ENCODE measurements at regions not wholly inside any gene's neighbourhood (a gene's known extent, or its start where the extent isn't known, plus 50 kb on each side); places are given as distances from the start of the nearest gene placed in this dataset.
"Not testable (repeated sequence)": the region's sequence is repeated elsewhere in the genome, so short reads cannot be mapped to it uniquely, and the experiment has no call there.

DNA sequence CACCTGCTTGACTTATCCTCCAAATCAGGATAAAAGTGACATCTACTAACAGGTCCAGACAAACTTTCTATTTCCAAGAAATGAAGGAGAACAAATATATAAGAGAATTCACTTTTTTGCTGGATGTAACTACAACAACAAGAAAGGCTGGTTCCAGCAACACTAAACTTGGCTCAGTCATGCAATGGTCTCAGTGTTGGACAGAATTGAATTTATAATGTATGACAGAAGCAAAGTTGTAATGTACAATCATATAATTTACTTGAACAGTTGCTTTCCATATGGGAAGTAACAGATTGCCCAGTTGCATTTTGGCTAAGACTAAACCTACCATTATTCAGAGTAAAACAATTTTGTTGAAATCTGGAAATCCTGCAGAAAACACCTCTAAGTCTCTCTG is 183.3 kb upstream of the INTU start:
- DNase-seq, result no peak

DNA sequence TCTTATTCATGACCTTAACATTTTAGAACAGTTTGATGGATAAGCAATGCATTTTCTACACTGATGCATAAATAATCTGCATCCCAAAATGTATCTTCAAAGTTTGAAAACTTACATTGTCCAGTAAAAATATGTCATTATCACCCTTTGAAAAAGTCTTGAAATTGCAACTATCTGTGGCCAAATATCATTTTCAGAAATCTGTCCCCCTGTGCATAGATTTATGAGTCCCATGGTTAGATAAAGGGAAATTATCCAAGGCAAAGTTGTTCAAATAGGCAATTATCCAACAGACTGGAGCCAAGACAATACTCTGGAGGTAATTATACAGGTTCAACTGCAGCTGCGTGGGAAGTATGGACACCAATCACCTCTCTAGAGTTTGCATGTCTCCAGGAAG is 182.5 kb upstream of the INTU start:
- no peak for DNase-seq

DNA sequence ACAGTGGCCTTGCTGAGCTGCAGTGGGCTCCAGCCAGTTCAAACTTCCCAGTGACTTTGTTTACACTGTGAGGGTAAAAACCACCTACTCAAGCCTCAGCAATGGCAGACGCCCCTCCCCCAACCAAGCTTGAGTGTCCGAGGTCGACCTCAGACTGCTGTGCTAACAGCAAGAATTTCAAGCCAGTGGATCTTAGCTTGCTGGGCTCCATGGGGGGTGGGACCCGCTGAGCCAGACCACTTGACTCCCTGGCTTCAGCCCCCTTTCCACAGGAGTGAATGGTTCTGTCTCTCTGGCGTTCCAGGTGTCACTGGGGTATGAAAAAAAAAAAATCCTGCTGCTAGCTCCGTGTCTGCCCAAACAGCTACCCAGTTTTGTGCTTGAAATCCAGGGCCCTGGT is 168.9 kb upstream of the INTU start:
- DNase-seq, result no peak

DNA sequence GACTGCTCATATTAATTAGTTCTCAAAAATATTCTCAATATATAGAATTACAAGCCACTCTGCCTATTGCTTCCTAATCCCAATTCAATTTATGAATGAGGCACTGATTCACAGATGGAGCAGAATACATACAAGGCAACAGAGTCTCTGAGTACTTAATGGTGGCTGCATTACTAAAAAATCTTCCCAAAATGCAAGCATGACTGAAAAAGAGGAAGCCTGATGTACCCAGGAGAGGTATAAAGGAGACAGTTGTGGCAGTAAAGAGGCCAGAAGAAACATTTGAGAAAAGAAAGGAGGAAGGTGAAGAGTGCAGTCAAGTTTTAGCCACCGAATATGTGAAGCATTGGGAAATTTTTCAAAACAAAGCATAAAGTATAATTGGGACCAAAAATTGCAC is 163.2 kb upstream of the INTU start:
- DNase-seq, result no peak

DNA sequence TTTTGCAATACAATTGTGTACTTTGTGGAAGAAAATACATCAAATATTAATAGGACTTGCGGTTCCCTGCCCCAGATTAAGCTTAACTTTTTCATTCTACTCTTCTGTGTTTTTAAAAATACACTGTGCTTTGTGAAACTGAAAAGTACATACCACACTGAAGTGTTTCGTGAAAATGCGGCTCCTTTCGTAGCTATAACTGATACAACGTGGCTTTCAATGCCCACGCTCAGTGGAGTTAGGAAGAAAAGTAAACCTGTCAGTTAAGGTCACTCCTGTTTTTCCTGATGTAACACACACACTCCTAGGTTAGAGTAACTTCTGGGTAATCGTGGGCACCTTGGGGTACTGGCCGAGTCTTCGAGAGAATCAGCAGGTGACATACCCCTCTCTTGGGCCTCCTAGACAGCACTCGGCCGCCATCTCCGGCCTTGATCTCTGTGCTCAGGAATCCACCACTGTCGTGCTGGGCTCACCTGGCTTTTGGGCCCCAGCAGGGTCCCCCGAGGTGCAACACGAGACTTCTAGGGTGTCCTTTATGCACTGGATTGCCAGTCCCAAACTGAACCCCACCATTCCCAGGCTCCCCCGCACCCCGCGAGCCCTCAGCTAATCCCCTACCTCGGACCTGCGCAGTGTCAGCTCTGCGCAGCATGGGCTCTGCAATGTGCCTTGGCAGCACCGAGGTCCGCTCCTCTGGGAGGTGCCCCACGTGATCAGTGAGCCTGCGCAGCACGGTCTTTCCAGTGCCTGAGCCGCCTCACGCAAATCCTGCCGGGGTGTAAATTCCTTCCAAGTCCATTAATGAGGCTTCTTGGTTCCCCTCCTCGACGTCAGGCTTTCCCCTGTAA is 162.6 kb upstream of the INTU start:
- DNase-seq, result no peak

DNA sequence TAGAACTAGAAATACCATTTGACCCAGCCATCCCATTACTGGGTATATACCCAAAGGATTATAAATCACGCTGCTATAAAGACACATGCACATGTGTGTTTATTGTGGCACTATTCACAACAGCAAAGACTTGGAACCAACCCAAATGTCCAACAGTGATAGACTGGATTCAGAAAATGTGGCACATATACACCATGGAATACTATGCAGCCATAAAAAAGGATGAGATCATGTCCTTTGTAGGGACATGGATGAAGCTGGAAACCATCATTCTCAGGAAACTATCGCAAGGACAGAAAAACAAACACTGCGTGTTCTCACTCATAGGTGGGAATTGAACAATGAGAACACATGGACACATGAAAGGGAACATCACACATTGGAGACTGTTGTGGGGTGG is 154.5 kb upstream of the INTU start:
- DNase-seq, result not testable (repeated sequence)

DNA sequence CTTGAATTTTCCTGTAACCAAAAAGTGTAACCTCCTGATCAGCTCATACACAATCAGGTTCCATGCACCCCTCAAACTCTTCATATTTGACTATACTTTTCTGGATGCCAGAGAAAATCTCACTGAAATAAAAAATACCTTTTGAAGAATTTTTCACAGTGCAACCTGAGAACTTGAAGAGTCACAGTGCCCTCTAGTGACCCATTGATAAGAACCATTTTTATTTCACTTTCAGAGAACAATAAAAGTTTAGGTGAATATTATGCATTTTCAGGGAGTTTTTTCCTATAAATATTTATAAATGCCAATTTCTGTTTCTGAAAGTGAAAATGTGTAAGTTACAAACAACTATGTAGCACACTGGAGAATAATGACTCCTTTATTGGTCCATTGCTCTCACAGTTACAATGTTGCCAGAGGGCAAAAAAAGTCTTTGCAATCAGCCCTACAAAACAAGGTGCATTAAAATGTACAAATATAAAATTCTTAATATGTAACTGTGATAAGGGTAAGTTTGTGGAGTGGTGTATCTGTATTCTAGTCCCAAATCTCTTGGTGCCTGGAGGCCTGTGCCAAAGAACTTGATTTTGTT is 153.6 kb upstream of the INTU start:
- DNase-seq, result peak; percentile 25 to 42 (median 27)

DNA sequence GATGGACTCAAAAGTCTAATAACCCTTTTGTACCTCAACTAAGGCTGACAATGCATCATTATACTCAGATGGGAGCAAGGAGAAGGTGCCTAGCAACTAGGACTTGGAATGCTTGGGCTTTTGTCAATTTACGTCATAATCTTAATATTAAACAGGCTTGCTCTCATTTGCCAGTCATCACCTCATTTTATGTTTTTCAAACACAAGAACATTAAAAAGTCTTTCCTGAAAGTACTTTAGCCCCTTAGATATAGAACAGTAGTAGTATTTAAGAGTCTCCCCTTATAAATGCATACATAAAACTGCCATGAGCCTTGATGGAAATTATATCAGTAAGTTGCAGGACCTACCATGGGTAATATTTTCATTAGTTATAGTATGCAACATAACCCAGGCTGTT is 150.7 kb upstream of the INTU start:
- DNase-seq, result no peak

DNA sequence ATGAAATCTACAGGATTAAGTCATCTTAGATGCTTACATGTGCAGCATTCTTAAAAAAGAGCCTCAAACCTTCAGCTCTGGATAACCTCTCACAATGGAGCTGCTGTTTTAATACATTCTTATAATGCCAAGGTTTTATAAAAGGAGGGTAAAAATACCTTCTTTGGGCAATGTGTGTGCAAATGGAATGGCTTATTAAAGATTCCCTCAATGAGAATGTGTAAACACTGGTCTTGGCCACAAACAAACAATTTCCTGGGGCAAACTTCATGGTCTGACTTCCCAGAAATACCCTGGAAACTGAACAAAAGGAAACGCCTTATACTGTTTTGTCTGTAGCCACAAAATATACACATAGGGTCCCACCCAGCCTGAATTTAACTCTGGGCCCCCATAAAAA is 148.6 kb upstream of the INTU start:
- no peak for DNase-seq

DNA sequence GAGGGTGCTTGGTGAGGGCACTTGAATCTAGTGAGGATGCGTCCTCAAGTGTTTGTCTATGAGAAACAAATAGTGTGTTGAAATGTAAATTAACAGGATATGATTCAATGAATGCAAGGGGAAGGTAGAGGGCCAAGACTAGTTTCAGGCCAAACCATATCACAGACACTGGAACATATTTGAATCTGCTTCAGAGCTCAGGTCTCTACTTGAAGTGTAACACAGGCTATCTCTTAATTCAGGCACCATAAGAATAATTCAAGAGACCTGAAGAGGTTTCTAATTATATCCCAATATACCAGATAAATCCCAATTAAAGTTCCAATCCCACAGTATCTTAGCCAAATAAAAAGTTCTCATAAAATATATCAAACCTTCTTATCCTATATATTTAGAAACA is 146.5 kb upstream of the INTU start:
- no peak for DNase-seq

DNA sequence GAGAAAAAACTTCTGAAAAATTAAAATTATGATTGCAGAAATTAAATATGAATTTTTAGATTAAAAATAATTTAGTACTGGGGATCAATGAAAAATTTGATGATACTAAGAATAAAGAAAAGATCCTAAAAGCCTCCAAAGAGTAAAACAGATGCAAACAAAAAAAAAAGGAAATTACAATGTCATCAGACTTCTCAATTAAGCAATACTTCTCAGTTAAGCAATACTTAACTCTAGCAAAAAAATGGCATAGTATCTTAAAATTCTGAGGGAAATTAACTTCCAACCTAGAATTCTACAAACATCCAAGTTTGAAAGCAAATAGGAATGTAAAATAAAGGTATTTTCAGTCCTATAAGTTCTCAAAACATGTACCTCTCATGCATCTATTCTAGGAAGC is 141.2 kb upstream of the INTU start:
- DNase-seq, result peak in 2 of 3 donors; percentile 57 to 67

DNA sequence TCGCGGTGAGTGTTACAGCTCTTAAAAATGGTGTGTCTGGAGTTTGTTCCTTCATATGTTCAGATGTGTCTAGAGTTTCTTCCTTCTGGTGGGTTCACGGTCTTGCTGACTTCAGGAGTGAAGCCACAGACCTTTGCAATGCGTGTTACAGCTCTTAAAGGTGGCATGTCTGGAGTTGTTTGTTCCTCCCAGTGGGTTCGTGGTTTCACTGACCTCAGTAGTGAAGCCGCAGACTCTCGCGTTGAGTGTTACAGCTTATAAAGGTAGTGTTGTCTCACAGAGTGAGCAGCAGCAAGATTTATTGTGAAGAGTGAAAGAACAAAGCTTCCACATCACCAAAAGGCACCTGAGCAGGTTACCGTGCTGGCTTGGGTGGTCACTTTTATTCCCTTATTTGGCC is 135.9 kb upstream of the INTU start:
- DNase-seq, result not testable (repeated sequence)

DNA sequence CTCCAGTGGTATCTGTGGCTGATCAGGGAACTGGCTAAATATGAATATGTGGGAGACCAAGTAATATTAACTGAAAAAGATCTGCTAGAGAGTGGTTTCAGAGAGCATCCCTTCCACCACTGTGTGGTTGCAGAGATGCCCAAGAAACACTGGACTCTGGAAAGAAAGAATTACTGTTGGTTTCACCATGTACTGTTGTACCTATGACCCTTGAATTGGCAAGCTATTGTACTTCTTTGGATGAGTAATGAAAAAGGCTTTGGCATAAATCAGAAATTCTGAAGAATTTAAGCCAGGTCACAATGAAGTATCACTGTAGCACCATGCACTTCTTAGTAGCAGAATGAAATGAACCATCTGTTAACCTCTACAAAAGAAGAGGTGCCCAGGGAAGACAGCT is 134.4 kb upstream of the INTU start:
- no peak for DNase-seq

DNA sequence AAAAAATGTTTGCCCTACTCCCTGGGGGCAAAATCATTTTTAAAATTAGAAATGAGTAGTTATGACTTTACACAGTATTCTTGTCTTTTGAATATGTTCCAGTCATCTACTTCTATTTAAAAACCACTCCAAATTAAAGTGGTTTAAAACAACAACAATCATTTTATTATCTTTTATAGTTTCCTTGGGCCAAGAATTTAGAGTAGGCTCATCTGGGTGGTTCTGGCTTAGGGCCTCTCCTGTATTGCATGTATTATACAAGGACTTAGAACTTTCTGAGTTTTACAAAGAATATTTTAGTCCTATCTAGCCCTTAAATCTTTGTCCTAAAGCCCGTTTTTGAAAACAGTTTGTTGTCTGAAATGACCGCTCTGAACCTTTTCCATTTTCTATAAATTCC is 132.5 kb upstream of the INTU start:
- no peak for DNase-seq

DNA sequence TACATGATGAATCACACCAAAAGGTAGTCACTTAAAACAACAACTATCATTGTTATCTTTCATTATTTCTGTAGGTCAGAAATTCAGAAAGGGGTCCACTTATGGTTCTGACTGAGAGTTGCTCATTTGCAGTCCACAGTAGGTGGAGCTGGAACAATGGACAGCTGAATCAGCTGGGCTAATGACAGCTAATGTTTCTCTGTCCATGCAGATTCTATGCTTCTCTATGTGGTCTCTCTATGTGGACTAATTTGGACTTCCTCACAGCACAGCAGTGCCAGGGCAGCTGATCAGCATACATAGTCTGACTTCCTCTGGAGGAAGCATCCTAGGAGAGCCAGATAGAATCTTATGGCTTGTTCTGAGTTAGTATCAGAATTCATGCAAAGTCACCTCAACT is 131.7 kb upstream of the INTU start:
- peak; percentile 10 to 27 (median 17) for DNase-seq

DNA sequence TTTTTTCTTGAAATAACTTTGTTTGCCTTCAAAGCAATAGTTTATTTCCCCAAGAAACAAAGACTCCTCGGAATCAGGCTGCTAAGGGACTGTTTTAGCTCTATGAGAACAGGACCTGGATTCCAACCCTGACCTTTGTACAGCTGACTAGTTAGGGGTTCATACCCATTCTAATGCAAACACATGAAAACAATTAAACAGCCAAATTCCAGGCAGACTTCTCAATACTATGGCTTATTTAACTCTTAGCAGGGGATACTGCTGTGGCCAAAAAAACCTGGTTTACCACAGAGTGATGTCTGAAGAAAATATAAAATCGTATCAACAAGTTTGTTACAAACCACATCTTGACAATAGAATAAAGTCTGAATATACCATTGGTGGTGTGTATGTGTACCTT is 129.6 kb upstream of the INTU start:
- no peak for DNase-seq

DNA sequence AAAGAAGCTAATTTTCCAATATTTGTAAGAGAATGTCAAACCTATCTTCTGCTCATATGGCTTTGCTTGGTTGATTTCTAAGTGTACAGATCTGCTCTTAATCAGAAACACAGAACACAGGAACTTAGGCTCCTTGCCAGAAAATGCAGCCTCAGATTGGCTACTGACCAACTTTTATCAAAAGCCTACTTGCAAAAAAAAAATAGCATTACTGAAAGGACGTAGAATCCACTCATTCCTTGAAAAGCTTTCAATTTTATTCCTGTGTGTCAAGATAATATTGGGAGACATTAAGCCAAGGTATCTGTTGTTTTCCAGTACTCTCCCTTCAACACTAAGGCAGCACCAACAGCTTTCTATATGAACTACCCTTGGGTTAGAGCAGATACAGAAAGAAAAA is 127.6 kb upstream of the INTU start:
- DNase-seq, result no peak

DNA sequence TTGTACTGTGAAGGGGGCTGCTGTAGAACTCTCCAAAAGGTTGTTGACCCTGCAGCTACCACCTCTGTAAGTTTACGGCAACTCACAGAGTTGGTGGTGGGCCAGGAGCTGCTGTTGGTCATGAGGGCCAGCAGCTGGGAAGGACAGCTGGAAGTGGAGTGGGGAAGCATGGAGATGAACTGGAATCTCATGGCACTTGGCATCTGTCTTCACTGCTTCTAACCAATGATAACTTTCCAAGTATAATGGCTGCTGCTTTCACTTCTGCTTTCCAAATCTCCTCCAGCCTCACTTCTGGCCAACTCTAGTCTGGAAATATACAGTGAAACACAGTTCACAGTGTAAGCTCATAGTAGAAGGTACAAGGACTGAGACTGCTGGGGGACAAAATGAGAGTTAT is 126.5 kb upstream of the INTU start:
- peak in 1 of 3 donors; percentile 5 for DNase-seq

DNA sequence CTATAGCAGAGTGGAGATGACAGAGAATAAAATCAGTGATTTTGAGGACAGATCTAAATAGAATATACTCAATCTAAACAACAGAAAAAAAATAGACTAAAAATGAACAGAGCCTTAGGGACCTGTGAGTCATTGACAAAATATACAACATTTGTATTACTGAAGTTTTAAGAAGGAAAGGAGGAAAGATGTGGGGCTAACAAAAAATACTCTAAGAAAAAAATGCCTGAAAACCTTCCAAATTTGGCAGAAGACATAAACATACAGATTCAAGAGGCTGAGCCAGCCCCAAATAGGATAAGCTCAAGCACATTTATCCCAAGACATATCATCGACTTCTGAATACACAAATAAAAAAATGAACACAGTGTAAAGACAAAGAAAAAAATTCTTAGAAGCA is 123.6 kb upstream of the INTU start:
- DNase-seq, result no peak

DNA sequence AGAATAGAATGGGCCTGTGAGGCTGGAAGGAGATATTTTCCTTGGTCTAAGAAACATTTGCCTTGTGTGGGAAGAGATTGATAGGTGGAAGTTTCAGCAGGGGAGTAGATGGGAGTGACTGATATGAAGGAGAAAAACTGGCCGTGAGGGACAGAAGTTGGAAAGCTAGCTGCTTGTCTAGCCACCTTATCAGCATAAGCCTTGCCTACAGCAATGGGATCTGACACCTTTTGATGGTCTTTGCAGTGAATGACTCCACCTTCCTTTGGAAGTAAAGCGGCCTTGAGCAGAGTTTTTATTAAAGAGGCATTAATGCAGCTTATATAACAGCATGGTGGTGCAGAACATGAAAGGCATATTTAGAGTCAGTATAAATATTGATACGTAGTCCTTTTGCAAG is 120.1 kb upstream of the INTU start:
- not testable (repeated sequence) for DNase-seq

DNA sequence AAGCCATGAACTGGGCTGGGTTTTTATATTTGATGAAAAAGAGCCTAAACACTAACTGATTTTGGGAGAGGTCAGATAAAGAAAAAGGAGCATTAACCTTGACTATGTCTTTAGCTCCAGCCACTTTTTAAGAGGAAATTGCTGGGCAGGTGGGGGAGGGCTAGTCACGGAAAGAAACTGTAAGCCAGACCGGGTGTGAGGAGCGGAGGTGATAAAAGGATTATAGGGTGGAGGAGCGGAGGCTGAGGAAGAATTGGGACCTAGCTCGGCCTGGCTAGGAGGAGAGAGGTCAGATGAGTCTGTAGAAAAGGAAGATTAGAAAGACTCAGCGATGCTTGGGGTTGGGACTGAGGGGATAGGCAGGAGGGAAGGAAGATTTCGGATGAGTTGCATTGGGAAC is 117.5 kb upstream of the INTU start:
- not testable (repeated sequence) for DNase-seq

DNA sequence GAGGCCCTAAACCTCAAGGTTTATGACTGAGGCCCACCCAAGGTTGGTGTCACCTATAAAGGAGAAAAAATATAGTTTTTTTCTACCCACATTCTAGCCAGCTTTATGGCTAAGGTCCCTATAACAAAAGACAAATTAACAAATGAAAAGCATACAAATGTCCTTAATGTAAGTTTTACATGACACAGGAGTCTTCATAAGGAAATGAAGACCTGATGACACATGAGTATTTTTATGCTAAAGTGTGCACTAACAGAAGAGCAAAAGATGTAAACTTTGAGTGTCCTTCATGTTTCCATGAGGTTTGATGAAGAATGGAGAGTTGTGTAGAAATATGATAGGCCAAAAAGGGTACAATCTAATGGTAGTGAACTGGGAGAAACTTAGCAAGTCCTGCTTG is 114.7 kb upstream of the INTU start:
- DNase-seq, result no peak

DNA sequence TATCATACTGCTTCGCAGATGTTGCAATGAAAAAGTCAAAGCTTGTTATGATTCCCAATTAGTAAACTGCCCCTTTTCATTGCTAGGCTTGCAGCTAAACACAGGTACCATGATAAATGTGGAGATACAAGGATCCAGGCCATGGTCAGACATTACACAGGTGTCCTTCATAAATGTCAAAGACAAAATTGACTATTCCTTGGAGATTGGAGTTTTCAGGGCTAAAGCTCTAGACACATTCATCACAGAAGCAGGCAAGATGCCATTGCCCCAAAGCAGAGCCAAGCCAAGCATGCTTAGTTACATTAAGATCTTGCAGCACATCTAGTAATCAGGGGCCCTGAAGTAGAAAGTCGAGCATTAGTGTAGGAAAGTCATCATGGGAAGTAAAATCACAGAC is 111.3 kb upstream of the INTU start:
- DNase-seq, result no peak

DNA sequence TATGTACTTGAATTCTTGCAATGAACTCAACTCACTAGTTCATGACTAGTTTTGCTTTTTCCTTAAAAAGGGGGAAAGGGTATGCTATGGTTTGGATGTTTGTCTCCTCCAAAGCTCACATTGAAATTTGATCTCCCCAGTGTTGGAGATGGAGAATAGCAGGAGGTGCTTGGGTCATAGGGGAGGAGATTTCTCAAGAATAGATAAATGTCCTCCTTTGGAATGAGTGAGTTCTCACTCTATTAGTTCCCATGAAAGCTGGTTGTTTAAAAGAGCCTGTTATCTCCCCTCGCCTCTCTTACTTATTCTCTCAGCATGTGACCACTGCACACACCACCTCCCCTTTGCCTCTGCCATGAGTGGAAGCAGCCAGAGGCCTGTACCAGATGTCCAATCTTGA is 109.4 kb upstream of the INTU start:
- DNase-seq, result no peak

DNA sequence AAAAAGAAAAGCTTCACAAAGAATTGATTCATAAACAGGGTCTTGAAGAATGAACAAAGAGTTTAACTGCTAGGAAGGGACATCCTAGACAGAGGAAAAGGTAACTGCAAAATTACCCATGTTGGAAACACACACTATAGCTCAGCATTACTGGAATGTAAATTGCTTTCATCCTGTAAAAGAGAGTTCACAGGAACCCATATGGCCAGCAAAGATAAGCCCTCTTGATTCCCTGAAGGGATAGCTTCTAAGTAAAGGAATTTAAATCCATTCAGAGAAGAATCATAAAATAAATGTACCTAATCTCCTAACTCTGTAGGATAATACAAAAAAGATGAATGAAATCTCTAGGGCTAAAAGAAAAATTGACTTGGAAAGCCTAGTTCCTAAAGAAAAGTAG is 107.1 kb upstream of the INTU start:
- DNase-seq, result no peak

Data from suppressor macrophage treated with lipopolysaccharide for 1 hour (primary cell).